ENCODE measurements at regions not wholly inside any gene's neighbourhood (a gene's known extent, or its start where the extent isn't known, plus 50 kb on each side); places are given as distances from the start of the nearest gene placed in this dataset.

- TF ChIP-seq POLR2A (IDR thresholded peaks at IDR 0.05) (no peak), CTCF (IDR thresholded peaks at IDR 0.05 in 4 of 5, conservative IDR thresholded peaks at IDR 0.05 in 1 of 5) (no peak)
Observed at GRCh38 chr3:163462446-163462845, 1615.8 kb downstream of the SI start.

Measured in gastrocnemius medialis (tissue), 4 donors.